A172 (cell line): ENCODE measurements at regions not wholly inside any gene's neighbourhood (a gene's known extent, or its start where the extent isn't known, plus 50 kb on each side); places are given as distances from the start of the nearest gene placed in this dataset.
"Not testable (repeated sequence)": the region's sequence is repeated elsewhere in the genome, so short reads cannot be mapped to it uniquely, and the experiment has no call there.

Experiments
- DNase-seq: peaks from one replicate; pipeline ENCODE4 v3.0.0-alpha.2; 2015; ENCODE audit warnings: low spot score

DNA sequence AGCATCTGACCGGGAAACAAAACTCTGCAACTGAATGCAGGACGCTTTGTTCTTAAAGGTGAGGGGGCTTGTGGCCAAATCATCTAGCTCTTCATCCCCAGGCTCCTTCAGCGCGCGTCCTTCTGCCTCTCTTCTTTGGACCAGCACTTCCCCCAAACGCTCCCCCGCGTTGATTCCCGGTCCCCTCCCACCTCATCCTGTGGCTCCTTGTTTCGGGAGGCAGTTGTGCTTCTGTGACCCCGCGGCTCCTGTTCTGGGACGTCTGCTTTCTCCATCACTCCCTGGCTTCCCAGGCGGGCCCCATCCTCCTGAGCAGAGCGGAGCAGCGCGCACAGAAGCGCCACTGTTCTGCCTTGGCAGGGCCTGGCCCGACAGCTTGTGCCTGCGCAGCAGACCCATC is 109.7 kb upstream of the ZNG1E start:
- DNase-seq, result not testable (repeated sequence)

- DNase-seq, result not testable (repeated sequence)
Observed at GRCh38 chr9:65519018-65519417, 156.7 kb upstream of the ZNG1E start.

DNA sequence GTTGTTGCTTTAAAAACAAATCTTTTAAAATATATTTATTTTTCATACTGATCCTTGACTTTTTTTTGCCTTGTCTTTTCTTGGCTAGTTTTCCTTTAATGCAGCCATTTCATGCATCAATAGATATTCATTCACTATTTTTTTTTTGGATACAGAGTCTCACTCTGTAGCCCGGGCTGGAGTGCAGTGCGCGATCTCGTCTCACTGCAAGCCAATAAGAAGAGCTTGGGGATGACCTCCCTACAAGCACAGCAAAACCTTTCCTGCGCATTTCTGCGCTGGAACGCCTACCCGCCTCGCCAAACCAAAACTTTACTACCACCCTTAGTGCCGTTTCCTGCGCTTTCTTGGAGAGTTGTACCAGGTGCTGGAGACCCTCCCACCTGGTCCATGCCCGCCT is 161.3 kb upstream of the ZNG1E start:
- DNase-seq, result not testable (repeated sequence)

DNA sequence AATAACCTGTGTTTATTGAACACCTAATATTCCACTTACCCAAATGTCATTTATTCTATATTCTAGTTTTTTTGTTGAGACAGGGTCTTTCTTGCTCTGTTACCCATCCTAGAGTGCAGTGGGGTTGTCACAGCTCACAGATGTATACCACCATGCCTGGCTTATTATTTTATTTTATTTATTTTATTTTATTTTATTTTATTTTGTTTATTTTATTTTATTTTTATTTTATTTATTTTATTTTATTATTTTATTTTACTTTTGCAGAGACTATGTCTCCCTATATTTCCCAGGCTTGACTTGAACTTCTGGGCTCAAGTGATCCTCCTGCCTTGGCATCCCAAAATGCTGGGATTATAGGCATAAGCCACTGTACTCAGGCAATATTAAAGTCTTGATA is 167.8 kb upstream of the ZNG1E start:
- DNase-seq, result not testable (repeated sequence)

GRCh38 chr9:65504686-65505085 is 171.0 kb upstream of the ZNG1E start:
- DNase-seq, result not testable (repeated sequence)

- DNase-seq, result not testable (repeated sequence)
Observed at GRCh38 chr9:65503696-65504095, 172.0 kb upstream of the ZNG1E start.

- DNase-seq, result not testable (repeated sequence)
Observed at GRCh38 chr9:65482890-65483289, 192.8 kb upstream of the ZNG1E start.

GRCh38 chr9:65481291-65481690 is 194.4 kb upstream of the ZNG1E start:
- not testable (repeated sequence) for DNase-seq

GRCh38 chr9:65474891-65475290 is 189.9 kb upstream of the FOXD4L5 start:
- not testable (repeated sequence) for DNase-seq

DNA sequence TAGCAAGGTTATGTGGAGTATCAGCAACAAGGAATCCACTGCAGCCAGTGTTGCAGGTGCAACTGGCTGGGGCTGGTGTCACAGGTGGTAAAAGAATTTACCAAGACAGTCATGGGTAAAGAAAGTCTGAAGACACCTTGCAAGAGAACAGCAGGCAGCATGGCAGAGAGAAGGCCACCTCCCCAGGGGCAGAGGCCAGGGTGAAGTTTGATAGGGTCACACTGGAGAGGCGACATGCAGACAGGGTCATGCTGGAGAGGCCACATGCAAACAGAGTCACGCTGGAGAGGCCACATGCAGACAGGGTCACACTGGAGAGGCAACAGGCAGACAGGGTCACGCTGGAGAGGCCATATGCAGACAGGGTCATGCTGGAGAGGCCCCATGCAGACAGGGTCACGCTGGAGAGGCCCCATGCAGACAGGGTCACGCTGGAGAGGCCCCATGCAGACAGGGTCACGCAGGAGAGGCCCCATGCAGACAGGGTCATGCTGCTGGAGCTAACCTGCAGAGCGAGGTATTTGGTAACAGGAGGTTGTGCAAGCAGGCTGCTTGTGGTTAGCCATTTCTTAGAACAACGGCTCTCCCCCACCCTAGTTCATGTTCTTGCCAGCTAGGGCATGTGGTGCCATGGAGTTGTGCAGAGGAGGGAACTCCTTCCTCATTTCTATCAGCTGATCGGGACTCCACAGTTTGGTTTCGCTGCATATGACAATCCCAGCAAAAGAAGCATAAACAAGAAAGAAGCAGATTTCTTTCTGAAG is 188.2 kb upstream of the FOXD4L5 start:
- not testable (repeated sequence) for DNase-seq

- not testable (repeated sequence) for DNase-seq
Observed at GRCh38 chr9:65471106-65471505, 186.1 kb upstream of the FOXD4L5 start.

GRCh38 chr9:65466911-65467734 is 182.1 kb upstream of the FOXD4L5 start:
- not testable (repeated sequence) for DNase-seq

- not testable (repeated sequence) for DNase-seq
Observed at GRCh38 chr9:65465246-65465895, 180.4 kb upstream of the FOXD4L5 start.

DNA sequence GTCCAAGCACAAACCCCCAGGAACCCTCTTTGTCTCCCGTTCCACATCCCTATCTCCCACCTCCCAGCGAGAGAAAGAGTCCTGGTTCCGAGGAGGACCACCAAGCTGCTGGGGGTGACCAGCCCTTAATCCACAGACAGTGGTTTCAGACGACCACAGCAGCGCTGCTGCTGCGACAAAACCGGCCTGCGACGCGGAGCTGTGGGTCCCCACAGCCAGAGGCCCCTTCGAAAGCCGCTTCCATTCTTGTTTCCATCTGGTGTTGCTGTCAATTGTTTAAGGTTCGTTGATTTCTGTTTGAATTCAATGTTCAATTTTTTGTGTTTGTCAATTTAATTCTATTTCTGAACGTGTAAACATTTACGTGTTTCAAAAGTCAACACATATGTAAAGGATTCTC is 177.5 kb upstream of the FOXD4L5 start:
- DNase-seq, result not testable (repeated sequence)

- no peak for DNase-seq
Observed at GRCh38 chr9:65459756-65460320, 174.8 kb upstream of the FOXD4L5 start.

DNA sequence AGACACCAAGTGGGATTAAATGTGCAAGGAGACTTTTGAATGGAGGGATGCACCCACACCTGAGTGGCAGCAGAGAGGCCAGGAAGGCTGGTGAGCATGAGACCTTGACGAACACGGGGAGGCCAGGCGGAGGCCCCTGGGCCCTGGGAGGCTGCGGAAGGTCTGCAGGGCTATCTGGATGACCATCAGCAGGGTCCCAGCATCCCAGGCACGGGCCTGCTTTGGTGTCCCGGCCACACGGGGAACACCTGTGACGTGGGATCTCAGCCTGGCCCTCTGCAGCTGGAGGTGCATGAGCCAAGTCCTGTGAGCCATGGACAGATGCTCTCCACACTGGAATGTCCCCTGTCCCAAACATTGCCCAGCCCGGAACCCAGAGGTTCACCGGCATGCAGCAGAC is 174.0 kb upstream of the FOXD4L5 start:
- DNase-seq, result no peak

GRCh38 chr9:65458465-65458864 is 173.5 kb upstream of the FOXD4L5 start:
- DNase-seq, result no peak

DNA sequence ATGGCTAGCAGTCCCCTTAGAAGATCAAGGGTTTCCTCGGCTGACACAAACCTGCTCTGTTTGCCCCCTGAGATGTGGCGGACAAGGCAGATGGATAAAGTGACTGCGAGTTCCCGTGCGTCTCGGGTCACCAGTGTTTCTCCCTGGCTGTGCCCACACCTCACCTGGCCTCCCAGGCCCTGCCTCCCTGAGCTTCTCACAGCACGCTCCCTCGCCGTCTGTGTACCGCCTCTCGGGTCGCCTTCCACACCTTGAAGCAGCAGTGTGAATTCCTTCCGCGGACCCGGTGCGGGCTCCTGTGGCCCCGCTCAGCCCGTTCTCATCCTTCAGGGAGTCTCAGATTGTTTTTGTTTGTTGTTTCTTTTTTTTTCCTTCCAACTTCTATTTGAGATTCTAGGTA is 172.0 kb upstream of the FOXD4L5 start:
- DNase-seq, result not testable (repeated sequence)

- DNase-seq, result not testable (repeated sequence)
Observed at GRCh38 chr9:65455751-65456647, 171.0 kb upstream of the FOXD4L5 start.

DNA sequence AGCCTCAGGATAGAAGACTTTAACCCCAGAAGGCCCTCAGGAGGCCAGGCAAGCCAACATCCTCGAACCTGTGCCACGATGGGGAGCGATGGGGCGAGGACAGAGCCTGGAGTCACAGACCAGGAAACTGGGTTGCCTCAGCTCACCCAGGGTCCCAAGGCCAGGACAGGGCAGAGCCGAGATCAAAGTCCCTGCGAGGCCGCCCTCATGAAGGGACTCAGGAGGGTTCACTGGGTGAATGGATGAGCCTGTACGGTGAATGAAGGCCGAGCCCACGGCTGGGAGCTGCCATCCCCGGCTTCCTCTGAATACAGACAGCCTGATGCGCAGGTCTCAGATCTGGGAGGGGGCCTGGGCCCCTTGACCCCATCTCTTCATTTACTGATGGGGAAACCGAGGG is 170.1 kb upstream of the FOXD4L5 start:
- DNase-seq, result not testable (repeated sequence)

GRCh38 chr9:65454666-65455065 is 169.7 kb upstream of the FOXD4L5 start:
- not testable (repeated sequence) for DNase-seq
